ENCODE measurements at regions not wholly inside any gene's neighbourhood (a gene's known extent, or its start where the extent isn't known, plus 50 kb on each side); places are given as distances from the start of the nearest gene placed in this dataset.

DNA sequence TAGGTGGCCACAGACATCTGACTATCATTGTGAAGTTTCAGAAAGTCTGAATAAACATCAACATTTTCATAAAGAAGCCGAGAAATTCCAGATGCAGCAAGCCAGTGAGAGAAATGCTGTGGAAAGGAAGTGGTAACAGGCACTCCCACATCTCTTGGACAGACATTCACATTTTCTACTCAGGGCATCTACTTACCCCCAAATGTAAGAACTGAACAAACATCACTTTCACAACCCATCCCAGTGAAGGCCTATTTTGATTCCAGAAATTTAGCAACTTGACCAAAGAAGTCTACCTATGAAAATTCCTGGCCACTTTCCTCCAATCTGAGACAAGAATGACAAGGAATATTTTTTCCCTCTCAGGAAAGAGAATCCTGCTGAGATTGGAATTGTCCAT is 224.8 kb upstream of the DCBLD2 start:
- TF ChIP-seq POLR2A (IDR thresholded peaks at IDR 0.05), result no peak
- TF ChIP-seq, protein P1, sequence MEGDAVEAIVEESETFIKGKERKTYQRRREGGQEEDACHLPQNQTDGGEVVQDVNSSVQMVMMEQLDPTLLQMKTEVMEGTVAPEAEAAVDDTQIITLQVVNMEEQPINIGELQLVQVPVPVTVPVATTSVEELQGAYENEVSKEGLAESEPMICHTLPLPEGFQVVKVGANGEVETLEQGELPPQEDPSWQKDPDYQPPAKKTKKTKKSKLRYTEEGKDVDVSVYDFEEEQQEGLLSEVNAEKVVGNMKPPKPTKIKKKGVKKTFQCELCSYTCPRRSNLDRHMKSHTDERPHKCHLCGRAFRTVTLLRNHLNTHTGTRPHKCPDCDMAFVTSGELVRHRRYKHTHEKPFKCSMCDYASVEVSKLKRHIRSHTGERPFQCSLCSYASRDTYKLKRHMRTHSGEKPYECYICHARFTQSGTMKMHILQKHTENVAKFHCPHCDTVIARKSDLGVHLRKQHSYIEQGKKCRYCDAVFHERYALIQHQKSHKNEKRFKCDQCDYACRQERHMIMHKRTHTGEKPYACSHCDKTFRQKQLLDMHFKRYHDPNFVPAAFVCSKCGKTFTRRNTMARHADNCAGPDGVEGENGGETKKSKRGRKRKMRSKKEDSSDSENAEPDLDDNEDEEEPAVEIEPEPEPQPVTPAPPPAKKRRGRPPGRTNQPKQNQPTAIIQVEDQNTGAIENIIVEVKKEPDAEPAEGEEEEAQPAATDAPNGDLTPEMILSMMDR (IDR thresholded peaks at IDR 0.05), result no peak

Measured in uterus (tissue), 2 donors.